PC-3 (cell line): ENCODE measurements at regions not wholly inside any gene's neighbourhood (a gene's known extent, or its start where the extent isn't known, plus 50 kb on each side); places are given as distances from the start of the nearest gene placed in this dataset.

Source experiments
- CTCF ChIP-seq: fragments of 300-600 bp; sonication (generic); conservative IDR thresholded peaks from 2 replicates; pipeline ENCODE4 v1.5.1; 2017; ENCODE audit warnings: antibody characterized with exemption, low read depth, mild to moderate bottlenecking, low read length
- EZH2phosphoT487 ChIP-seq: fragments of 300-600 bp; sonication (generic); IDR thresholded peaks from 2 replicates; pipeline ENCODE4 v1.6.1; 2018; ENCODE audit warnings: mild to moderate bottlenecking, antibody characterized with exemption, low read length, borderline replicate concordance

- TF ChIP-seq CTCF (no peak), EZH2phosphoT487 (no peak)
Observed at GRCh38 chr22:27463121-27463660, 338.4 kb downstream of the MN1 start.
